ENCODE measurements at regions not wholly inside any gene's neighbourhood (a gene's known extent, or its start where the extent isn't known, plus 50 kb on each side); places are given as distances from the start of the nearest gene placed in this dataset.

DNA sequence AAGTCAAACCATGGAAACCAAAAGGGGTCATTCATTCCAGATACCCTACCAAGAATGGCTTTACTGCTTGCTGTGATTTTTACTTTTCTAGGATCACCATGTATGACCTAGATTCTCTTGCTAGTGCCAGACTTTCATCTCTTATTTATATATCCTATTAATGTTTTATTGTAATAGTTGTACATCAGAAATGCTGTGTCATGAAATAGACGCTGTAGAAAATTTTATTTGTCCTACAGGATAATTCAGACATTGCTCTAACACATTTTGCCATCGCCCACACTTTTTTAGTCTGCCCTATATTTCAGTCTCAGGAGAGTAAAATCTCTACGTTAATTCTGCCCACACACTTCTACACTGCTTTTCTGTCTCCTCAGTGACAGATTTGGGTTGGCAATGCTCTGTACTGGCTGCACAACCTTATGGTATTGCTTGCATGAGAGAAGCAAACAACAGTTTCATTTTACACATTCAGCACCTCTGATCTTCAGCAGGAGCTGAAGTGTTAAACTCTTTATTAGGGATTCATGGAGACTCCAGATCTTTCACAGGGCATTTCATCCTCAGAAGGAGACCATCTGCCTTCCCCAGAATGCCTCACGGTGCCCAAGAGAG lies 871.8 kb upstream of the CHAC2 start:
- no peak for DNase-seq (ENCODE audit: low spot score)
- in situ Hi-C loops (cut with MboI; ENCODE audit: low sequenced_read_pairs, unreplicated experiment): no loop called here
- TF ChIP-seq, protein P1, sequence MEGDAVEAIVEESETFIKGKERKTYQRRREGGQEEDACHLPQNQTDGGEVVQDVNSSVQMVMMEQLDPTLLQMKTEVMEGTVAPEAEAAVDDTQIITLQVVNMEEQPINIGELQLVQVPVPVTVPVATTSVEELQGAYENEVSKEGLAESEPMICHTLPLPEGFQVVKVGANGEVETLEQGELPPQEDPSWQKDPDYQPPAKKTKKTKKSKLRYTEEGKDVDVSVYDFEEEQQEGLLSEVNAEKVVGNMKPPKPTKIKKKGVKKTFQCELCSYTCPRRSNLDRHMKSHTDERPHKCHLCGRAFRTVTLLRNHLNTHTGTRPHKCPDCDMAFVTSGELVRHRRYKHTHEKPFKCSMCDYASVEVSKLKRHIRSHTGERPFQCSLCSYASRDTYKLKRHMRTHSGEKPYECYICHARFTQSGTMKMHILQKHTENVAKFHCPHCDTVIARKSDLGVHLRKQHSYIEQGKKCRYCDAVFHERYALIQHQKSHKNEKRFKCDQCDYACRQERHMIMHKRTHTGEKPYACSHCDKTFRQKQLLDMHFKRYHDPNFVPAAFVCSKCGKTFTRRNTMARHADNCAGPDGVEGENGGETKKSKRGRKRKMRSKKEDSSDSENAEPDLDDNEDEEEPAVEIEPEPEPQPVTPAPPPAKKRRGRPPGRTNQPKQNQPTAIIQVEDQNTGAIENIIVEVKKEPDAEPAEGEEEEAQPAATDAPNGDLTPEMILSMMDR (IDR thresholded peaks at IDR 0.05; ENCODE audit: borderline replicate concordance, control extremely low read depth, extremely low read depth, insufficient read depth, missing control alignments): no peak

DNA sequence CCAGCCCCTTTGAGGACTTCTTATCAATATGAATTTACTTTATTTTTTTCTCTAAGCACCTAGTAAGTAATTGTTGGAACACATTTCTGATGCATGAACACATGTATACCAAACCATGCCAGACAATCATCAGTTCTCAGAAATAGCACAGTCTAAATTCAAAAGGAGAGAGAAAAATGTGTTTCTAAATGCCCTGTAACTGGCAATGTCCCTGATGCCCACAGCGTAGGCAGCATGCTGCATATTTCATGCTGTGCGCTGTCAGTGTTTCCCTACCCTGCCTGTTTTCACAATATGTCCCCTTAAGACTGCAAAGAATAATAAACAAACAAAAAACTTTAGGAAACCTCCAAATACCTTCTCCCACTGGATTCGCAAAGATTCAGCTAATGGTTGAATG lies 881.0 kb upstream of the CHAC2 start:
- in situ Hi-C loops (cut with MboI; ENCODE audit: low sequenced_read_pairs, unreplicated experiment): no loop called here
- DNase-seq (ENCODE audit: low spot score): no peak
- TF ChIP-seq, protein P1 (IDR thresholded peaks at IDR 0.05; ENCODE audit: borderline replicate concordance, control extremely low read depth, extremely low read depth, insufficient read depth, missing control alignments): no peak

DNA sequence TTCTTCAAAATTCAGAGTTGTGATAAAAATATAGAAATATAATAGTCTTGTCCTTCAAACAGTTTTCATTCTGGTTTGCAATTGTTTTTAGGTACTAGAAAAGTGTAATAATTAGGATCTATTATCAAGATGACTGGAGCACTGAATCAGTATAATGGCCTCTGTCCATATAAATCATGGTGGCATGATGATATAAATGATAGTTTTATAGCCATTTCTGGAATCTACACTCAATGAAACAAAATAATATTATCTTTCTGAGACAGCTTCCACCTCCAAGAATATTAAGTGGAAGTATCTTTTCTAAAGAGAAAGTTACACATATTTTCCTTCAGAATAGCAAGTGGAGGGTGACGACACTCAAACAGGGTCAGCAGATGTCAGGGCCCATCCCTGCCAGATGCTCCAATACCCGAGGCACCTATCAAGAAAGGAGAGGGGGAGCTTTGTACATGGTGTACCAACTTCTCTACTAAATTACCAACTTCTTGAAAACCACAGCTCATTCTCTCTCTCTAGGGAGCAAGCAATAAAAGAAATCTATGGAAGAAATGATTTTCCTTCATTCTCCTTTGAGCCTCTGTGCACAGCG lies 882.7 kb upstream of the CHAC2 start:
- DNase-seq (ENCODE audit: low spot score): no peak
- in situ Hi-C loops (cut with MboI; ENCODE audit: low sequenced_read_pairs, unreplicated experiment): no loop called here
- TF ChIP-seq, protein P1 (IDR thresholded peaks at IDR 0.05; ENCODE audit: borderline replicate concordance, control extremely low read depth, extremely low read depth, insufficient read depth, missing control alignments): no peak

DNA sequence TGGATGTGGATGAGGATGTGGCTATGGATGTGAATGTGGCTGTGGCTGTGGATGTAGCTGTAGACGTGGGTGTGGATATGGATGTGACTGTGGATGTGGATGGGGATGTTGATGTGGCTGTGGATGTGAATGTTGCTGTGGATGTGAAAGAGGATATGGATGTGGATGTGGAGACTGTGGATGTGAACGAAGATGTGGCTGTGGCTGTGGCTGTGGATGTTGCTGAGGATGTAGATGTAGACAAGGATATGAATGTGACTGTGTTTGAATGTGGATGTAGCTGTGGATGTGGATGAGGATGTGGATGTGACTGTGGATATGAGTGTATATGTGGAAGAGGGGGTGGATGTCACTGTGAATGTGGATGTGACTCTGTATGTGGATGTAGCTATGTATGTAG lies 884.6 kb upstream of the CHAC2 start:
- no peak for DNase-seq (ENCODE audit: low spot score)
- in situ Hi-C loops (cut with MboI; ENCODE audit: low sequenced_read_pairs, unreplicated experiment): no loop called here
- TF ChIP-seq, protein P1 (IDR thresholded peaks at IDR 0.05; ENCODE audit: borderline replicate concordance, control extremely low read depth, extremely low read depth, insufficient read depth, missing control alignments): no peak

DNA sequence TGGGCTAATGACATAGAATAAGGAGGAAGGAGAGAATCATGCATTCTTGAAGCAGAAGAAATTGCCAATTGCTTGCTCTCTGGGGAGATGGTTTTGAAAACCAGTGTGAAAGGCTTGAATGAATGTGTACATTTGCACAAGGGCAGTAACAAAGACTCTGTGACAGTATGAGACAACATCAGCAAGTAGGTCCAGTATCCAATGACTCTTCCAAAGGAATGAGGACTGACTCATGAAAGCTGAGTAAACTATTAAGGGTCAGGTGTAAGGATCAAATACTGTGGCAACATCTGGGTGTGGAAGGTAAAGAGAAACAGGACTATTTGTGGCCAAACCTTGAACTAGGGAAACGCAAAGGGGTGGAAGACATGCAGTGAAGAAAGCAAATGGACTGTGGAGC lies 886.0 kb upstream of the CHAC2 start:
- TF ChIP-seq, protein P1 (IDR thresholded peaks at IDR 0.05; ENCODE audit: borderline replicate concordance, control extremely low read depth, extremely low read depth, insufficient read depth, missing control alignments): no peak
- in situ Hi-C loops (cut with MboI; ENCODE audit: low sequenced_read_pairs, unreplicated experiment): no loop called here
- no peak for DNase-seq (ENCODE audit: low spot score)

DNA sequence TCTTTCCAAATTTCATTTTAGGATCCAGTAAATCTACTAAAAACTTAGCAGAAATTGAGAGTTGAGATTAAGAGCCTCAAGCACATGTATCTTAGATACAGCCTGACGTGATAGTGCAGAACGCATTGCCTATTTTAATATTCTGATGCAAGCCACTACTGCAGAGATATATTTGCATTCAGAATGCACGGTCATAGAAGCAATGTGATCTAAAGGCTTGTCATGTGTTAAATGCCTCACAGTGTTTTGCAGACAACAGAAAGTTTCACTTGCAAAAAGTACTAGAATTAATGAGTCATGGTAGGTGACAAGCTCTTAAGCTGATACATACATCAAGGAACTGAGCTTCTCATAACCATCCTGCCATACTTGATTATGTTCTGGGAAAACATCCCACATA lies 886.7 kb upstream of the CHAC2 start:
- in situ Hi-C loops (cut with MboI; ENCODE audit: low sequenced_read_pairs, unreplicated experiment): no loop called here
- no peak for DNase-seq (ENCODE audit: low spot score)

More for the DNA sequence above, 886.7 kb upstream of the CHAC2 start:
- TF ChIP-seq, protein P1 (IDR thresholded peaks at IDR 0.05; ENCODE audit: borderline replicate concordance, control extremely low read depth, extremely low read depth, insufficient read depth, missing control alignments): no peak
